Naive thymus-derived CD4-positive, alpha-beta T cell (primary cell): ENCODE measurements at regions not wholly inside any gene's neighbourhood (a gene's known extent, or its start where the extent isn't known, plus 50 kb on each side); places are given as distances from the start of the nearest gene placed in this dataset.

ENCODE experiments used
- ATAC-seq: fragments of 150-1000 bp; cut with Tn5 transposase; 2 replicates; pipeline ENCODE4 v1.10.0; 2021; ENCODE audit warnings: mild to moderate bottlenecking, moderate library complexity
- CTCF ChIA-PET: fragments of 350-600 bp; sonication (Branson Sonifier 250); formaldehyde crosslinking; loops from one replicate; lab custom pipeline; 2021; ENCODE audit warnings: antibody characterized with exemption; lab: Charles Lee
- POLR2A ChIA-PET: fragments of 350-600 bp; sonication (Branson Sonifier 250); formaldehyde crosslinking; loops from one replicate; lab custom pipeline; 2021; ENCODE audit warnings: antibody characterized with exemption, inconsistent platforms; lab: Charles Lee
- DNase-seq, 9 donors: peaks; one replicate each; pipeline versions ENCODE4 v3.0.0 to v3.0.0-alpha.2; 2020 to 2022; ENCODE audit warnings: mixed read lengths in 1 of 9
- H3K27ac ChIP-seq: one replicate; pipeline ENCODE4 v1.7.0; 2013; ENCODE audit warnings: mild to moderate bottlenecking, low read depth, low read length, moderate library complexity
- H3K27me3 ChIP-seq, 2 donors: one replicate each; pipeline ENCODE4 v1.7.0; 2013; ENCODE audit warnings: low read length in 2 of 2, mild to moderate bottlenecking in 2 of 2, moderate library complexity in 2 of 2; ENCODE audit not compliant: control insufficient read depth in 2 of 2, insufficient read depth in 2 of 2
- H3K36me3 ChIP-seq, 3 experiments: 1 replicate in 2 of 3; 2 replicates in 1 of 3; pipeline ENCODE4 v1.7.0; 2013; ENCODE audit warnings: low read length in 3 of 3, mild to moderate bottlenecking in 3 of 3, moderate library complexity in 1 of 3; ENCODE audit not compliant: insufficient read depth in 3 of 3, control insufficient read depth in 2 of 3
- H3K4me1 ChIP-seq, 2 donors: one replicate each; pipeline ENCODE4 v1.7.0; 2013; ENCODE audit warnings: low read length in 2 of 2, mild to moderate bottlenecking in 2 of 2, moderate library complexity in 1 of 2; ENCODE audit not compliant: control insufficient read depth in 2 of 2, insufficient read depth in 2 of 2
- H3K4me3 ChIP-seq: 2 replicates; pipeline ENCODE4 v1.7.0; 2013; ENCODE audit warnings: mild to moderate bottlenecking, low read length
- H3K9me3 ChIP-seq, 3 experiments: 1 replicate in 2 of 3; 2 replicates in 1 of 3; pipeline ENCODE4 v1.7.0; 2013; ENCODE audit warnings: low read length in 3 of 3; ENCODE audit not compliant: control insufficient read depth in 2 of 3
- H3K27ac Mint-ChIP-seq, 9 donors: one replicate each; pipeline ENCODE4 v1.8.0; 2020 to 2022; ENCODE audit warnings: mixed read lengths in 9 of 9, mild to moderate bottlenecking in 8 of 9, moderate library complexity in 5 of 9, inconsistent platforms in 2 of 9
- H3K27me3 Mint-ChIP-seq, 5 donors: one replicate each; pipeline ENCODE4 v1.8.0; 2021 to 2022; ENCODE audit warnings: mixed read lengths in 5 of 5, mild to moderate bottlenecking in 1 of 5
- H3K36me3 Mint-ChIP-seq, 5 donors: one replicate each; pipeline ENCODE4 v1.8.0; 2020 to 2022; ENCODE audit warnings: mixed read lengths in 5 of 5, mild to moderate bottlenecking in 3 of 5, inconsistent platforms in 1 of 5
- H3K4me1 Mint-ChIP-seq, 7 donors: one replicate each; pipeline ENCODE4 v1.8.0; 2020 to 2022; ENCODE audit warnings: mixed read lengths in 7 of 7, mild to moderate bottlenecking in 3 of 7, inconsistent platforms in 1 of 7
- H3K4me3 Mint-ChIP-seq, 10 donors: one replicate each; pipeline ENCODE4 v1.8.0; 2020 to 2022; ENCODE audit warnings: mild to moderate bottlenecking in 10 of 10, mixed read lengths in 10 of 10, moderate library complexity in 6 of 10, inconsistent platforms in 2 of 10
- H3K9me3 Mint-ChIP-seq, 11 donors: one replicate each; pipeline ENCODE4 v1.8.0; 2020 to 2022; ENCODE audit warnings: mixed read lengths in 11 of 11, mild to moderate bottlenecking in 4 of 11, inconsistent platforms in 1 of 11, moderate library complexity in 1 of 11
- intact Hi-C, 2 donors: fragments of 100-400 bp; cut with micrococcal nuclease; formaldehyde crosslinking; loops; one replicate each; pipeline ENCODE4 v1.15.1; 2023

DNA sequence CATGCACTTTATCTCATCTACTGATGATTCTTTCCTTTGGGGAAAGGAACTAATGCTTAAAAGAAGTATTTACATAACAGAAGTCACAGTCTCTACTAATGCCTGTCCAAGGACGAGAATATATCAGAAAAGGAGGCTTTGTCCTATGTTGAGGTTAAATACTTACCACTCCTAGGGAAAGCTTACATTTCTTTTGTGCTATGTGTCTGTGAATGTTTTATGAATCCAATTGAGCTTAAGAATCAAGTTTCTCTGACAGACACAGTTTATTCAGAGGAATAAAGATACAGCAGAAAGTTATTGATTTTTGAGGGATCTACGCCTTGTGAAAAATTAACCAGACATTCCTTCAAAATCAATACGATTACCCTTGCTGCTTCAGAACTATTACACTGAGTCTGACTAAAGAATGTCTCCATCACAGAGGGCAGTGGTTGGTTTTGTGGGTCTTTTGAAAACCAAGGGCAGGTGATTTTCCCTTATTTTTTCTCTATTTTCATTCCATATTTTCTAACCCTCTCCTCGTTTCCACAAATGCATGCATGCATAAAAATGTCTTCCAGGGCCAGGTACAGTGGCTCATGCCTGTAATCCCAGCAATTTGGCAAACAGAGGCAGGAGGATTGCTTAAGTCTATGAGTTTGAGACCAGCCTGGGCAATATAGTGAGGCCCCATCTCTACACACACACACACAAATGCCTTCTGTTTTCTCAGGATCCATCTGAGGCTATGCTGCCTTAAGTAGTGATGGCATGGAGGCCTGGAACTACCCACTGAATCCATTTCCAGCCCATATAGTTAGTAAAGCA is 1095.1 kb downstream of the GALC start:
- Mint-ChIP-seq H3K4me3 (no peak overlapping the region), H3K4me1 (no peaks in the 10 kb centered on the region), H3K36me3 (no peaks in the 10 kb centered on the region), H3K27ac (no peak overlapping the region), H3K9me3 (peaks cover 0 to 1% (median 0%) of the 10 kb centered on the region in 11 donors), H3K27me3 (no peaks in the 10 kb centered on the region)
- Histone ChIP-seq H3K36me3 (no peaks in the 10 kb centered on the region), H3K9me3 (no peaks in the 10 kb centered on the region), H3K27me3 (no peaks in the 10 kb centered on the region), H3K27ac (no peak overlapping the region), H3K4me3 (no peak overlapping the region), H3K4me1 (no peaks in the 10 kb centered on the region)
- POLR2A ChIA-PET = no interaction called here
- intact Hi-C loops = no loop called here
- CTCF ChIA-PET = interaction anchor here (0.7 kb wide), 1 partner anchor 11 kb away, joined by 3 read pairs; no protein-coding TSS in a partner anchor
- no peak for ATAC-seq
- DNase-seq = no peak

DNA sequence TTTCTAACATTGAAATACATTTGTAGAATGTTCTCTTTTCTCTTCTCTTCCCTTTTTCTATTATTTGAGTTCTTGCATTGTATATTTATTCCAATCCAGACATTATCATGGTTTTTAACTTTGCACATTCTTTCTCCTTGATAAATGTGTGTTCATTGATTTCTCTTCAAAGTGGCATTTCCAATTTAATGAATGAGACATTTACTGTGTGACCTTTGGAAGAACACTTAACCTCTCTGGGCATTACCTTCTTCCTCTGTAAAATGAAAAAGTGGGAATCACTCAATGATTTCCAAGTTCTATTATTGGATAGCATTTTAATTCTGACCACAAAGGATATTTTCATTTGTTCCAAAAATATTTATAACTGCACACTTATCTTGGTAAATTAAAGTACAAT is 1095.8 kb downstream of the GALC start:
- no peak overlapping the region for H3K4me3 ChIP-seq
- Mint-ChIP-seq H3K4me1 (no peaks in the 10 kb centered on the region), H3K27me3 (no peaks in the 10 kb centered on the region), H3K36me3 (no peaks in the 10 kb centered on the region), H3K27ac (no peak overlapping the region), H3K4me3 (no peak overlapping the region), H3K9me3 (peaks cover 0 to 5% (median 0%) of the 10 kb centered on the region in 11 donors)
- DNase-seq (no peak), ATAC-seq (no peak)
- H3K27me3 ChIP-seq = no peaks in the 10 kb centered on the region
- ChIA-PET CTCF (interaction anchor here (0.7 kb wide), 1 partner anchor 10 kb away, joined by 3 read pairs; no protein-coding TSS in a partner anchor), POLR2A (no interaction called here)
- no peaks in the 10 kb centered on the region for H3K9me3 ChIP-seq
- no peaks in the 10 kb centered on the region for H3K36me3 ChIP-seq
- no peak overlapping the region for H3K27ac ChIP-seq
- no peaks in the 10 kb centered on the region for H3K4me1 ChIP-seq
- intact Hi-C loops = no loop called here

DNA sequence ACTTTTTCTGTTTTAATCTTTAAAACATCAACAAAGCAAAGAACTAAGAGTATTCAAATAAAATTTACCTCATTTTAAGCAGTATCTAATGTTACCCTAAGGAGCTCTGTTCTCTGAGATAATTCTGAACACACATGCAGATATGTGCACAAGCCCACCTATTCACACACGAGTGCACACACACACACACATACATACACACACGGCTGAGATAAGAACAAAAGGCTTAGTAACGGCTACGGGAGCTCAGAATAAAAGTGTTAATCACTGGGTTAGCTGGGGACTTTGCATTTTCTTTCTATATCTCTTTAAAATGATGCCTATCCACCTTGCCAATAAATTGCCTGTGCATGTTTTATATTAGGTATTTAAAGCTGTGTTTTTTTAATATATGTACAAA is 1096.3 kb downstream of the GALC start:
- ChIA-PET POLR2A (no interaction called here), CTCF (no interaction called here)
- no peak for DNase-seq
- no peaks in the 10 kb centered on the region for H3K36me3 ChIP-seq
- no peaks in the 10 kb centered on the region for H3K9me3 ChIP-seq
- H3K4me1 ChIP-seq = no peaks in the 10 kb centered on the region
- H3K36me3 Mint-ChIP-seq = no peaks in the 10 kb centered on the region
- no peak overlapping the region for H3K27ac ChIP-seq
- no peaks in the 10 kb centered on the region for H3K4me1 Mint-ChIP-seq
- H3K27me3 ChIP-seq = no peaks in the 10 kb centered on the region
- no peaks in the 10 kb centered on the region for H3K27me3 Mint-ChIP-seq
- no peak overlapping the region for H3K4me3 Mint-ChIP-seq
- H3K4me3 ChIP-seq = no peak overlapping the region
- no peak for ATAC-seq
- intact Hi-C loops = no loop called here
- peaks cover 0 to 5% (median 0%) of the 10 kb centered on the region in 11 donors for H3K9me3 Mint-ChIP-seq
- no peak overlapping the region for H3K27ac Mint-ChIP-seq

DNA sequence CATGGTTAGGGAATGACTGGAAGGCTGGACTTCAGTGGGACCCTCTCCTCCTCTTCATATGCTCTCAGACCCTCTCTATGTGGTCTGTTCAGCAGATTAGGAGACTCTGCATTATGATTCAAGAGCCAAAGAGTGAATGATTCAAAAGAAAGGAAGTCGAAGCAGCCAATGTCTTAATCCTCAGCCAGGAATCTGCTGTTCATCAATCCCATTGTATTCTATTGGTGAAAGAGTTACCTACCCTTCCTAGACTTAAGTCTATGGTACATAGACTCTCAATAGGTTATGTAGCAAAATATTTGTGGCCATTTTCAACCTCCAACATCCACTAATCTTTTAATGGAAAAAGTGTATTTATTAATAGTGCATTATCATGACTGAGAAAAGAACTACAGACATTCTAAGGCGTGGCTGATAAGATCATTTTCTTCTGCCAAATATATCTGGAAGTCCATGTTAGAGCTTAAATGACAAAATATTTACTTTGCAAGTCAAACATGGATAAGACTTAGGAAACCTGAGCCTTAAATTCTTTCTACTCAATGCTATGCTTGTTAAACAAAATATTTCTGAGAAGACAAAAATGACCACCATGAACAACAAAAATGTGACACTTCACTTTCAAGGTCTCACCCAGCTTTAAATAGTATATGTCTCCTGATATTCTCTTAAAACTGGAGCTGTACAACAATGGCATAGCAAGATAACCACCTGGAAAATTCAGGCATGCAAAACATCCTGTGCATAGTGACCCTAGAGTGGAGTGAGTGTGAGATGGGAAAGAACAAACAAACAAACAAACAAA is 1100.6 kb downstream of the GALC start:
- ATAC-seq = no peak
- H3K9me3 Mint-ChIP-seq = peaks cover 0 to 20% (median 4%) of the 10 kb centered on the region in 11 donors
- H3K4me3 Mint-ChIP-seq = no peak overlapping the region
- peaks cover 0 to 4% (median 0%) of the 10 kb centered on the region in 5 donors for H3K36me3 Mint-ChIP-seq
- no peaks in the 10 kb centered on the region for H3K36me3 ChIP-seq
- H3K27ac Mint-ChIP-seq = no peak overlapping the region
- intact Hi-C loops = no loop called here
- DNase-seq = no peak
- ChIA-PET POLR2A (no interaction called here), CTCF (no interaction called here)
- H3K4me1 ChIP-seq = no peaks in the 10 kb centered on the region
- H3K4me3 ChIP-seq = no peak overlapping the region
- no peaks in the 10 kb centered on the region for H3K27me3 Mint-ChIP-seq
- H3K27ac ChIP-seq = no peak overlapping the region
- no peaks in the 10 kb centered on the region for H3K4me1 Mint-ChIP-seq
- no peaks in the 10 kb centered on the region for H3K9me3 ChIP-seq
- no peaks in the 10 kb centered on the region for H3K27me3 ChIP-seq

DNA sequence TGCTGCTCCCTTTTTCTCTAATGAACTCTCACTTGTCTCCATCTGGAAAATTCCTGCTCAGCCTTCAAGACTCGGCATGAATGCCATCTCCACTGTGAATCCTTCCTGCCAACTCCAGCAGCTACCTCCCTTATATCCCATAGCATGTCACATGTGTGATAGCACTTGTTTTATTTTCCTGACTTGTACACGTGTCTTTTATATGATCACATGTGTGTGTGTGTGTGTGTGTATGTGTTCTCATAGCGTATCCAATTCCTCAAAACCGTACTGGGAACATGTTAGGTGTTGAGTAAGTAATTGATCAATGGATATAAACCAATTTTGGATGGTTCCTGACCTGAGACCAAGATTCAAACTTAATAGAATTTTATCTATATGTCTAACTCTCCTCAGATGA is 1107.7 kb downstream of the GALC start:
- no peaks in the 10 kb centered on the region for H3K27me3 ChIP-seq
- H3K9me3 ChIP-seq = peaks cover 0 to 7% (median 0%) of the 10 kb centered on the region in 3 experiments
- Mint-ChIP-seq H3K36me3 (peaks cover 0 to 4% (median 0%) of the 10 kb centered on the region in 5 donors), H3K4me3 (no peak overlapping the region), H3K4me1 (no peaks in the 10 kb centered on the region), H3K27me3 (no peaks in the 10 kb centered on the region), H3K9me3 (peaks cover 0 to 19% (median 7%) of the 10 kb centered on the region in 11 donors), H3K27ac (no peak overlapping the region)
- DNase-seq (no peak), ATAC-seq (no peak)
- ChIA-PET CTCF (no interaction called here), POLR2A (no interaction called here)
- H3K4me1 ChIP-seq = no peaks in the 10 kb centered on the region
- no peak overlapping the region for H3K4me3 ChIP-seq
- H3K27ac ChIP-seq = no peak overlapping the region
- H3K36me3 ChIP-seq = no peaks in the 10 kb centered on the region
- intact Hi-C loops = no loop called here

DNA sequence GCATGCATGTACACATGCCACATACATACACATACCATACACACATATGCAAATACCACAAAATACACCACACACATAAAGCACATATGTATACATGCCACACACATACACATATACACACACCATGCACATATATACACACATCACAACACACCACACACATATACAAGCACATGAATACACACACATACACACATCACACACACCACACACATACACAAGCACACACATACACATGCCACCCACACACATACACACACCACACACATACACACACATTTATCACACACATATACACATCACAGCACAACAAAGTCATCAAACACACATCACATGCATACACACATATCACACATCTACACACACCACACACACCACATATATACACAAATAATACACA is 1108.5 kb downstream of the GALC start:
- intact Hi-C loops = no loop called here
- ATAC-seq = no peak
- Mint-ChIP-seq H3K4me1 (no peaks in the 10 kb centered on the region), H3K36me3 (peaks cover 0 to 4% (median 0%) of the 10 kb centered on the region in 5 donors), H3K27ac (no peak overlapping the region), H3K9me3 (peaks cover 0 to 15% (median 7%) of the 10 kb centered on the region in 11 donors), H3K27me3 (no peaks in the 10 kb centered on the region), H3K4me3 (no peak overlapping the region)
- Histone ChIP-seq H3K36me3 (no peaks in the 10 kb centered on the region), H3K4me3 (no peak overlapping the region), H3K4me1 (no peaks in the 10 kb centered on the region), H3K27me3 (no peaks in the 10 kb centered on the region), H3K9me3 (peaks cover 0 to 7% (median 0%) of the 10 kb centered on the region in 3 experiments), H3K27ac (no peak overlapping the region)
- CTCF ChIA-PET = no interaction called here
- DNase-seq = no peak
- POLR2A ChIA-PET = no interaction called here
